HCEC 1CT (cell line): ENCODE measurements at regions not wholly inside any gene's neighbourhood (a gene's known extent, or its start where the extent isn't known, plus 50 kb on each side); places are given as distances from the start of the nearest gene placed in this dataset.
"Not testable (repeated sequence)": the region's sequence is repeated elsewhere in the genome, so short reads cannot be mapped to it uniquely, and the experiment has no call there.

ENCODE experiments used
- DNase-seq: peaks from one replicate; pipeline ENCODE4 v3.0.0-alpha.2; 2017

DNA sequence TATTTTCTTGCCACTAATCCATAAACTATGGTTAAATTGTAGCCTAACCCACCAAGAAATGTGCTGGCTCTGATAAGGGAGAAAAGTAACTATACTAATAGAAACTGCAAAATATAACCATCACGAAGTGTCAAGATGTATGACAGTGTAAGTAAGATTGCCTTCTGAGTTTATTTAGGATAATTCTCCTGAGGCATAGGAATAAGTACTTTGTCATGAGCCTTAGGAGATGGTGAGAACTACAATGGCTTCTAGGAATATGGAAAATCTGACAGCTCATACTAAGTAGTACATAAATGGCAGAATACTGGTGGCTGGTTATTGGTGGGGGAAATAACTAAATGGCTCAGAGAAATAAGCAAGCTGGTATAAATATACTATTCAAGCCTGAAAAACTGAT is 543.9 kb downstream of the PRR16 start:
- no peak for DNase-seq

DNA sequence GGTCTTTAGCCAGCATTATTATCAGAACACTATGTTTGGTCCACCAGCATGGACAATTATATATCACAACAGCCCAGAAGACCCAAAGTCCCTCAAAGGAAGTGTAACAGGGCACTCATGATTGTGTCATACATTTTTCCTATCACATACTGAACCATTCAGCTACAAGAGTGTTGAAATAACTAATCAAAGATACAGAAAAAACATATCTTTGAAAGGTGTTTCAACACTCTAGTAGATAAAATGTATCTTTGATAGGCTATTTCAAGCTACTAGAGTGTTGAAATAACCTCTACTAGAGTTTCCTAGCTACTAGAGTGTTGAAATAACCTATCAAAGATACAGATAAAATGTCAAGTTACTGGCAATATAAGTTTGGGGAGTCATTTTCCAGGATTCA is 545.0 kb downstream of the PRR16 start:
- DNase-seq = no peak

- DNase-seq = no peak
Measured at GRCh38 chr5:121018004-121018403, 553.9 kb downstream of the PRR16 start.

- no peak for DNase-seq
Measured at GRCh38 chr5:121019106-121019505, 555.0 kb downstream of the PRR16 start.

DNA sequence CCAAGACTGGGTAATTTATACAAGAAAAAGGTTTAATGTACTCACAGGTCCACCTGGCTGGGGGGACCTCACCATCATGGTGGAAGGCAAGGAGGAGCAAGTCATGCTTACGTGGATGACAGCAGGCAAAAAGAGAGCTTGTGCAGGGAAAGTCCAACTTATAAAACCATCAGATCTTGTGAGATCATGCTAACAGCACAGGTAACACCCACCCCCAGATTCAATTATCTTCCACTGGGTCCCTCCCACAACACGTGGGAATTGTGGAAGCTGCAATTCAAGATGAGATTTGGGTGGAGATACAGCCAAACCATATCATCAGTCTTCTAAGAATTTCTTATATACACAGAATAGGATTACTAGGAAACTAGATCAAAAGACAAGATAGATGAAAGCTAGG is 555.6 kb downstream of the PRR16 start:
- DNase-seq = no peak

DNA sequence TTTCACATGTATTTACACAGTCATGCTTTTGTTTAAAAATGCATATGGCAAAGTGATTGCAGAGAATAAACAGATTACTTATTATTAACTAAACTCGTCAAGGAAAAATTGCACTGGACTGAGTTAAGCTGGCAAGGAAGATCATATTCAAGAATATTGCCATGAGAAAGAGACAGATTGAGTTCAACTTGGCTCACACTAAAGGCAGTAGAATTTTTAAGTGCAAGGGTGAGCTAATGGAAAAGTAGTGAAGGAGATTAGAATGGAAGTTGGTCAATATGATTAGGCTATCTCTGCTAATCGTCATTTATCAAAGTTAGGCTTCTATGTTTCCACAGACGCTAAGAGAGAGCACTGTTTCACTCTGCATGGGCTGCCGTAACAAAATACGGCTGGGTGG is 557.6 kb downstream of the PRR16 start:
- no peak for DNase-seq

DNA sequence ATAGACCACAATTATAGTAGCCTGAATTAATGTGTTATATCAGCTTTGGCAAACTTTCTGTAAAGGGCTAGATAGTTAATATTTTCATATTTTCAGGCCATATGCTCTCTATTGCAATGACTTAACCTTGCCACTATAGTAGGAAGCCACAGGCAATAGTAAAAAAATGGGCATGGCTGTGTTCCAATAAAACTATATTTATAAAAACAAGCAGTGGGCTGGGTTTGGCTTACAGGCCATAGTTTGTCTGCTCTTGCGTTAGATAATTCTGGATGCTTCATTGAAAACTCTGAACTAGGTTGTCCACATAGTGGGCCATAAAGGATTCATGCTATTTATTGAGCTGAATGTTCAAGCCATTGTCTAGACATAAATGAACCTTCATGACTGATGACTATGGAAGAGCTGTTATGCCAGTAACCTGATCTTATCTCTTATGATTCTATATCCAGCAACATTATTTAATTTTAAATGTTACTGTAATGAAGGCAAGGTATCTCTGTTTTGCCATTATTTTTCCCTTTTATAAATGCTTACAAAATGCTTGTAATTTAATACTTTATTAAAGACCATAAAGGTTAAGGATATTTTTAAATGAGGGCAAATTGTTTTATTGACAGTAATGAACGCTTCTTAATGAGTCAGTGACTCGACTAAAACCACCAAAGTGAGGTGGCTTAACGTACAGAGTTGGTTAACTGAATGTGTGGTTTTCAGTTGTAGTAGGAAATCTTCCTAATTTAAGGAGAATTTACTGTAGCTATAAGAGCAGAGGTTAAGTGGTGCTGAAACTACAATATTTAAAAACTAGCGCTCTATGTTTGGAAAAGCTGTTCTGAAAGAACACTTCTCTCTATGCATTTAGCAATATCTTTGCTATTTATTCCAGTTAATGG is 560.6 kb downstream of the PRR16 start:
- no peak for DNase-seq

GRCh38 chr5:121025671-121026070 is 561.6 kb downstream of the PRR16 start:
- no peak for DNase-seq

GRCh38 chr5:121027636-121028035 is 563.5 kb downstream of the PRR16 start:
- DNase-seq = no peak

- no peak for DNase-seq
Measured at GRCh38 chr5:121029536-121030245, 565.6 kb downstream of the PRR16 start.

- no peak for DNase-seq
Measured at GRCh38 chr5:121031491-121031890, 567.4 kb downstream of the PRR16 start.

- DNase-seq = no peak
Measured at GRCh38 chr5:121033334-121033733, 569.2 kb downstream of the PRR16 start.

DNA sequence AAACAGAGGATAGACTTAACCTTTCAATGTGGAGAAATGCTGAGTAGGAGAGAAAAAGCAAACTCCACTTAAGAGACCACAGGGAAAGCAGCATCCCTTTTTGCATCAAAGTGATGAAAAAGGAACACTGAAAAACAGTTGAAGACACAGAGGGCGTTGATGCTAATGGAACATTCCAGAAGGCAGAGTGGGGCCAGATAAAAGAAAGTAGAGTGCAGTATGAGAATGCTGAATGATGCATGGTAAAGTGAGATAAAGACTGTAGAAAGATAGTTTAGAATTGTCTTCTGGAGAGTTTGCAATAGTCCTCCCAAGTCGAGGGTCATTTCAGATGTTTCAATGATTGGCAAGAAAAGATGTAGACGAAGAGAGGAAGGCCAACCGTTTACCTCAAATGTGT is 574.3 kb downstream of the PRR16 start:
- no peak for DNase-seq

DNA sequence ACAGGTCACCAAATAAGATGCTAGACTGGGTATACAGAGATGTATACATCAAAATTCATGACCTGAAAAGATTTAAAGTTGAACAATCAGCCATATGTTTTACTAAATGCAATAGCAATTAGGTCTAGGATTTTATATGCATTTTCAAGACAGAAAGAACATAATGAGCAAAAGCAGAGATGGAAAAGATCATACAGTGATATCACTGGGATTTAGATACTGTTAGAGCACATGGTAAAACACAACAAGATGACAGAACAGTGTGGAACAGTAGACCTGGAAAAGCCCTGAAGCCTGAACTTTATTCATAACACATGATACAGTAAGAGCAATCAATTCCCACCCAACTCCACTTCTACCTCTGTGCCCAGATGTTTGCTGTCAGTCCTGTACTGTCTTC is 585.9 kb downstream of the PRR16 start:
- no peak for DNase-seq

DNA sequence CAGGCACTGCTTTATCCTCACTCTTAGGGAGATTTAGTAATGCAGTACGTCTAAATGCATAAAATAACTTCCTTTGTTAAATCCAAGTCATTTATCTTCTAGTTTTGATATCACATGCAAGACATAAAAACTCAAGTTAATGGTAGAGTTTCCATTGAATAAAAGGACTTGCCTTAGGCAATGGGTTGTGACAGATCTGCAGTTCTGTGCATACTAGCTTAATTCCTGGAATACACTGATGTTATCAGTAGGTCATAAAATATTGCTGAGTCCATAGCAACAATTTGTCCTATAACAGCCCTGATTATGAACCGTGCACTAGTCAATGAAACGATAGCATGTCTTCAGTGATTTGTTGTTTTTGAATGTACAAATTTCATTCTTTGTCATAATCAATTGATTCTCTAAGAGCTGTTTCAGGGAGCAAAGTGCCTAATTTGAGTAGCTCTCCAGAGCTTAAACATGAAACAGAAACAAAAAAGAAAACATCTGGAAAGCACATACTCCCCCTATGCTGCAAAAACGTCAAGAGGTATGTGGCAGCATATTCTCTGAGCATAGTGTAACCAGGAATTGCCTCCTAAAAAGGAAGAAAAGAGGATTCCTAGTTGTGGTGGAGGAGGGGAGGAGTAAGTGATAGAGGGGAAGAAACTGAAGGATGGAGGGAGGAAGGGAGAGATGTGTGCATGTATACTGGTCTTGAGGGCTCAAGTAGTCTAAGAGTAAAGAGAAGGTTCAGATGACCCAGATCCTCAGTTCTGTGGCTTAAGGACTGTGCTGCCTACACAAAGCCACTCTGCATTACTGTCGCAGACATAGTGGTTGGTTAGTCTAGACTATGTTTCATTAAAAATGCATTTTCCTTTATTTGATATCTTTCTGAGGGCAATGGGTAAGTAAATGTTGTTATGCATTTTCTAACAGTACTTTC is 589.2 kb downstream of the PRR16 start:
- DNase-seq = no peak

GRCh38 chr5:121055586-121055985 is 591.5 kb downstream of the PRR16 start:
- no peak for DNase-seq

GRCh38 chr5:121064241-121064640 is 600.1 kb downstream of the PRR16 start:
- DNase-seq = not testable (repeated sequence)

GRCh38 chr5:121086671-121087070 is 622.6 kb downstream of the PRR16 start:
- DNase-seq = no peak

DNA sequence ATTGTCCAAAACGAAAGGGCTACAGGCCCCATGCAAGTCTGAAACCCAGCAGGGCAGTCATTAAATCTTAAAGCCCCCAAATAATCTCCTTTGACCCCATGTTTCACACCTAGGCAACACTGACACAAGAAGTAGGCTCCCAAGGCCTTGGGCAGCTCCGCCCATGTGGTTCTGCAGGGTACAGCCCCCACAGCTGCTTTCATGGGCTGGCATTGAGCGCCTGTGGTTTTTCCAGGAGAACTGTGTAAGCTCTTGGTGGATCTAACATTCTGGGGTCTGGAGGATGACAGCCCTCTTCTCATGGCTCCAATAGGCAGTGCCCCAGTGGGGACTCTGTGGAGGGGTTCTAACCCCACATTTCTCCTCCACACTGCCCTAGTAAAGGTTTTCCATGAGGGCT is 623.5 kb downstream of the PRR16 start:
- DNase-seq = no peak

- DNase-seq = no peak
Measured at GRCh38 chr5:121088341-121088740, 624.2 kb downstream of the PRR16 start.

- DNase-seq = no peak
Measured at GRCh38 chr5:121090822-121091221, 626.7 kb downstream of the PRR16 start.

DNA sequence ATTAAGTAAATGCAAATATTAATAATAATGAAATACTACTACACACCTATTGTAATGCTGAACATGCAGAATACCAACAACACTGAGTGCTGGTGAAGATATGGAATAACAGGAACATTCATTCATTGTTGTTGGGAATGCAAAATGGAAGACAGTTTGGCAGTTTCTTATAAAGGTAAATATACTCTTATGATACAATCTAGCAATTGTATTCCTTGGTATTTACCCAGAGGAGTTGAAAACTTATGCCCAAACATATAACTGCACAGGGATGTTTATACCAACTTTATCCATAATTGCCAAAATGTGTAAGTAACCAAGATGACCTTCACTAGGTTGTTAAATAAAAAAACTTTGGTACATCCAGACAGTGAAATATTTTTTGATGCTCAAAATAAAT is 636.8 kb downstream of the PRR16 start:
- no peak for DNase-seq

DNA sequence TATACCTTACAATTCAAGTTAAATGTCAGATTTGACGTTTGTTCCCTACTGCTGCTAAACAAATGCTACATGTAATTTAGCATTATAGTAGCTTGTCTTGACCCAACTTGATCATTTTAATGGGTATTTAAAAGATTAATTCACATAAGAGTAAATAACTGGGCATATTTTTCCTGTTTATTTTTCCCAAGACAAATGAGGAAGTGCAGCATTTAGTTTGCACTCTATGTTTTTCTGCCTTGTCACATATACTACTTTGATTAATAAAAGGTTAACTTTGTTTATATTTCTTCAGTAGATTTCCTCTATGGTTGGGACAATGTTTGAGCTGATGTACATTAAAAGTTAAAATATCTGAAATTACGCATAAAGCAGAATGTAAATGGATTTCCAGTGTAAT is 641.8 kb downstream of the PRR16 start:
- no peak for DNase-seq
